Ishikawa (cell line): ENCODE measurements at regions not wholly inside any gene's neighbourhood (a gene's known extent, or its start where the extent isn't known, plus 50 kb on each side); places are given as distances from the start of the nearest gene placed in this dataset.

Source experiments
- CEBPB ChIP-seq: IDR thresholded peaks from 2 replicates; pipeline ENCODE4 v1.6.1; 2012
- EGR1 ChIP-seq: IDR thresholded peaks from 2 replicates; pipeline ENCODE4 v1.6.1; 2012
- EP300 ChIP-seq: IDR thresholded peaks from 2 replicates; pipeline ENCODE4 v1.6.1; 2012; ENCODE audit warnings: borderline replicate concordance
- MAX ChIP-seq: IDR thresholded peaks from 2 replicates; pipeline ENCODE4 v1.6.1; 2012
- NFIC ChIP-seq: IDR thresholded peaks from 2 replicates; pipeline ENCODE4 v1.6.1; 2012
- RAD21 ChIP-seq: IDR thresholded peaks from 2 replicates; pipeline ENCODE4 v1.6.1; 2012; ENCODE audit warnings: low read depth
- REST ChIP-seq: IDR thresholded peaks from 2 replicates; pipeline ENCODE4 v1.6.1; 2012; ENCODE audit warnings: low read depth, mild to moderate bottlenecking
- TAF1 ChIP-seq: IDR thresholded peaks from 2 replicates; pipeline ENCODE4 v1.6.1; 2012; ENCODE audit warnings: low read depth, mild to moderate bottlenecking
- TCF12 ChIP-seq: IDR thresholded peaks from 2 replicates; pipeline ENCODE4 v1.6.1; 2012; ENCODE audit warnings: low read depth
- TEAD4 ChIP-seq: IDR thresholded peaks from 2 replicates; pipeline ENCODE4 v1.6.1; 2012
- USF1 ChIP-seq: IDR thresholded peaks from 2 replicates; pipeline ENCODE4 v1.6.1; 2012
- YY1 ChIP-seq: IDR thresholded peaks from 2 replicates; pipeline ENCODE4 v1.6.1; 2012; ENCODE audit warnings: low read depth
- ZBTB7A ChIP-seq: IDR thresholded peaks from 2 replicates; pipeline ENCODE4 v1.6.1; 2012; ENCODE audit warnings: low read depth

GRCh38 chr16:50888486-50889261, 146.8 kb downstream of the CYLD start:
- TF ChIP-seq YY1 (no peak), CEBPB (no peak), USF1 (no peak), TCF12 (no peak), EP300 (no peak), NFIC (no peak), MAX (no peak), TEAD4 (no peak), TAF1 (no peak), REST (no peak; the same call in 1 of the 2 replicates), ZBTB7A (no peak), RAD21 (no peak), EGR1 (no peak)
